ENCODE measurements at regions not wholly inside any gene's neighbourhood (a gene's known extent, or its start where the extent isn't known, plus 50 kb on each side); places are given as distances from the start of the nearest gene placed in this dataset.

- DNase-seq: no peak
Observed at GRCh38 chr2:128622371-128622770, 303.7 kb upstream of the HS6ST1 start.

- DNase-seq: no peak
Observed at GRCh38 chr2:128622955-128623620, 304.4 kb upstream of the HS6ST1 start.

- no peak for DNase-seq
Observed at GRCh38 chr2:128623776-128624761, 305.4 kb upstream of the HS6ST1 start.

GRCh38 chr2:128624956-128625355 is 306.3 kb upstream of the HS6ST1 start:
- DNase-seq: no peak

GRCh38 chr2:128625421-128625820 is 306.8 kb upstream of the HS6ST1 start:
- DNase-seq: no peak

GRCh38 chr2:128625963-128626759 is 307.5 kb upstream of the HS6ST1 start:
- no peak for DNase-seq

- no peak for DNase-seq
Observed at GRCh38 chr2:128626760-128627511, 308.3 kb upstream of the HS6ST1 start.

- DNase-seq: no peak
Observed at GRCh38 chr2:128628206-128628605, 309.5 kb upstream of the HS6ST1 start.

- no peak for DNase-seq
Observed at GRCh38 chr2:128628996-128629395, 310.3 kb upstream of the HS6ST1 start.

GRCh38 chr2:128630974-128631697 is 312.5 kb upstream of the HS6ST1 start:
- DNase-seq: peak; percentile 4

- DNase-seq: peak; percentile 7
Observed at GRCh38 chr2:128631698-128632500, 313.2 kb upstream of the HS6ST1 start.

- peak; percentile 3 for DNase-seq
Observed at GRCh38 chr2:128632501-128632800, 313.8 kb upstream of the HS6ST1 start.

- DNase-seq: no peak
Observed at GRCh38 chr2:128633501-128633900, 314.8 kb upstream of the HS6ST1 start.

- DNase-seq: no peak
Observed at GRCh38 chr2:128635361-128635900, 316.8 kb upstream of the HS6ST1 start.

GRCh38 chr2:128636802-128637147 is 318.1 kb upstream of the HS6ST1 start:
- no peak for DNase-seq

GRCh38 chr2:128637481-128638155 is 318.9 kb upstream of the HS6ST1 start:
- no peak for DNase-seq

GRCh38 chr2:128638341-128639119 is 319.9 kb upstream of the HS6ST1 start:
- no peak for DNase-seq

- no peak for DNase-seq
Observed at GRCh38 chr2:128639120-128639477, 320.4 kb upstream of the HS6ST1 start.

- no peak for DNase-seq
Observed at GRCh38 chr2:128639693-128640092, 321.0 kb upstream of the HS6ST1 start.

Measured in 8988T (cell line).